Osteoblast (primary cell): ENCODE measurements at regions not wholly inside any gene's neighbourhood (a gene's known extent, or its start where the extent isn't known, plus 50 kb on each side); places are given as distances from the start of the nearest gene placed in this dataset.
"Not testable (repeated sequence)": the region's sequence is repeated elsewhere in the genome, so short reads cannot be mapped to it uniquely, and the experiment has no call there.

ENCODE experiments used
- DNase-seq: peaks from one replicate; pipeline ENCODE4 v3.0.0; 2011; ENCODE audit warnings: low spot score, mixed read lengths; ENCODE audit not compliant: insufficient read length; ENCODE audit errors: missing footprints
- H2AFZ ChIP-seq: 2 replicates; pipeline ENCODE4 v1.6.0; 2011; ENCODE audit warnings: mild to moderate bottlenecking, low read length
- H3K27ac ChIP-seq: 2 replicates; pipeline ENCODE4 v1.5.1; 2011; ENCODE audit warnings: mild to moderate bottlenecking, low read depth, low read length, moderate library complexity
- H3K27me3 ChIP-seq: 2 replicates; pipeline ENCODE4 v1.6.0; 2012; ENCODE audit warnings: mild to moderate bottlenecking, control low read depth, inconsistent platforms, low read length, moderate library complexity; ENCODE audit not compliant: insufficient read depth
- H3K36me3 ChIP-seq: 2 replicates; pipeline ENCODE4 v1.5.1; 2011; ENCODE audit warnings: mild to moderate bottlenecking, low read length, control low read depth, moderate library complexity; ENCODE audit not compliant: insufficient read depth
- H3K4me1 ChIP-seq: 2 replicates; pipeline ENCODE4 v1.5.1; 2011; ENCODE audit warnings: mild to moderate bottlenecking, low read length, control low read depth, moderate library complexity; ENCODE audit not compliant: insufficient read depth
- H3K4me2 ChIP-seq: 2 replicates; pipeline ENCODE4 v1.6.0; 2011; ENCODE audit warnings: mild to moderate bottlenecking, low read length; ENCODE audit not compliant: insufficient read depth
- H3K4me3 ChIP-seq: fragments of 200-600 bp; sonication (generic); 3 replicates; pipeline ENCODE4 v1.5.1; 2012; ENCODE audit warnings: mild to moderate bottlenecking, low read length, inconsistent platforms; ENCODE audit not compliant: insufficient read depth
- H3K79me2 ChIP-seq: 2 replicates; pipeline ENCODE4 v1.6.0; 2012; ENCODE audit warnings: mild to moderate bottlenecking, low read length, control low read depth, inconsistent platforms; ENCODE audit not compliant: insufficient read depth
- H3K9me3 ChIP-seq: 2 replicates; pipeline ENCODE4 v1.5.1; 2011; ENCODE audit warnings: low read depth, low read length, control low read depth
- H4K20me1 ChIP-seq: 2 replicates; pipeline ENCODE4 v1.6.0; 2012; ENCODE audit warnings: mild to moderate bottlenecking, low read length, control low read depth; ENCODE audit not compliant: insufficient read depth
- TF ChIP-seq, protein P1 (sequence below): IDR thresholded peaks from 2 replicates; pipeline ENCODE4 v1.5.1; 2011; ENCODE audit warnings: mild to moderate bottlenecking, low read depth, low read length, moderate library complexity; ENCODE audit errors: extremely low read depth

DNA sequence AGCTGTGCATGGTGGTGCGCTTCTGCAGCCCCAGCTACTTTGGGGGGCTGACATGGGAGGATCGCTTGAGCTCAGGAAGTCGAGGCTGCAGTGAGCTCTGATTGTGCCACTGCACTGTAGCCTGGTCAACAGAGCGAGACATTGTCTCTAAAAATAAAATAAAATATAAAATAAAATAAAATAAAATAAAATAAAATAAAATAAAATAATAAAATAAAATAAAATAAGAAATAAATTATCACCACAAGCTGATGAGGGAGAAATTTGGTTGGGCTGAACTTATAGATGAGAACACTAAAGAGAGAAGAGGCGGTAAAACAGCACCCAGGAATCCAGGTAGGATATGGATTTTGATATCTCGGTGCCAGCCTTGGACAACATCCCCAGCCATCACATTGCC lies 933.7 kb downstream of the NLGN4X start:
- Histone ChIP-seq H3K27ac (no peak overlapping the region), H3K36me3 (no peaks in the 10 kb centered on the region), H3K4me1 (no peaks in the 10 kb centered on the region), H3K4me3 (no peak overlapping the region), H3K79me2 (no peaks in the 10 kb centered on the region), H3K4me2 (no peak overlapping the region), H3K27me3 (no peaks in the 10 kb centered on the region), H3K9me3 (no peaks in the 10 kb centered on the region), H4K20me1 (no peaks in the 10 kb centered on the region), H2AFZ (no peak overlapping the region)
- DNase-seq: no peak
- TF ChIP-seq, protein P1, sequence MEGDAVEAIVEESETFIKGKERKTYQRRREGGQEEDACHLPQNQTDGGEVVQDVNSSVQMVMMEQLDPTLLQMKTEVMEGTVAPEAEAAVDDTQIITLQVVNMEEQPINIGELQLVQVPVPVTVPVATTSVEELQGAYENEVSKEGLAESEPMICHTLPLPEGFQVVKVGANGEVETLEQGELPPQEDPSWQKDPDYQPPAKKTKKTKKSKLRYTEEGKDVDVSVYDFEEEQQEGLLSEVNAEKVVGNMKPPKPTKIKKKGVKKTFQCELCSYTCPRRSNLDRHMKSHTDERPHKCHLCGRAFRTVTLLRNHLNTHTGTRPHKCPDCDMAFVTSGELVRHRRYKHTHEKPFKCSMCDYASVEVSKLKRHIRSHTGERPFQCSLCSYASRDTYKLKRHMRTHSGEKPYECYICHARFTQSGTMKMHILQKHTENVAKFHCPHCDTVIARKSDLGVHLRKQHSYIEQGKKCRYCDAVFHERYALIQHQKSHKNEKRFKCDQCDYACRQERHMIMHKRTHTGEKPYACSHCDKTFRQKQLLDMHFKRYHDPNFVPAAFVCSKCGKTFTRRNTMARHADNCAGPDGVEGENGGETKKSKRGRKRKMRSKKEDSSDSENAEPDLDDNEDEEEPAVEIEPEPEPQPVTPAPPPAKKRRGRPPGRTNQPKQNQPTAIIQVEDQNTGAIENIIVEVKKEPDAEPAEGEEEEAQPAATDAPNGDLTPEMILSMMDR: no peak

DNA sequence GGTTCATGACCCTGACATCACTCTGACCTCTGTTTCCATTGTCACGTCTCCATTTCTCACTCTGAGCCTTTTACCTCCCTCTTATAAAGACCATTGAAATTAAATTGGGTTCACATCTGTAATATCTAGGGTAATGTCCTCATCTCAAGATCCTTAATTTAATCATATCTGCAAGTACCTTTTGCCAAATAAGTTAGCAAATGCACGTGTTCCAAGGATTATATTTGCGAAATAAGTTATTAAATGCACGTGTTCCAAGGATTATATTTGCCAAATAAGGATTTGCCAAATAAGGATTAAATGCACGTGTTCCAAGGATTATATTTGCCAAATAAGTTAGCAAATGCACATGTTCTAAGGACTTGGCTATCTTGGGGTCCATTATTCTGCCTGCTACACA lies 938.0 kb downstream of the NLGN4X start:
- Histone ChIP-seq H3K27me3 (no peaks in the 10 kb centered on the region), H3K36me3 (no peaks in the 10 kb centered on the region), H3K9me3 (peaks cover 2% of the 10 kb centered on the region), H3K4me2 (no peak overlapping the region), H3K79me2 (no peaks in the 10 kb centered on the region), H3K4me1 (no peaks in the 10 kb centered on the region), H4K20me1 (no peaks in the 10 kb centered on the region), H3K4me3 (no peak overlapping the region), H3K27ac (no peak overlapping the region), H2AFZ (no peak overlapping the region)
- DNase-seq: no peak
- TF ChIP-seq, protein P1: no peak

DNA sequence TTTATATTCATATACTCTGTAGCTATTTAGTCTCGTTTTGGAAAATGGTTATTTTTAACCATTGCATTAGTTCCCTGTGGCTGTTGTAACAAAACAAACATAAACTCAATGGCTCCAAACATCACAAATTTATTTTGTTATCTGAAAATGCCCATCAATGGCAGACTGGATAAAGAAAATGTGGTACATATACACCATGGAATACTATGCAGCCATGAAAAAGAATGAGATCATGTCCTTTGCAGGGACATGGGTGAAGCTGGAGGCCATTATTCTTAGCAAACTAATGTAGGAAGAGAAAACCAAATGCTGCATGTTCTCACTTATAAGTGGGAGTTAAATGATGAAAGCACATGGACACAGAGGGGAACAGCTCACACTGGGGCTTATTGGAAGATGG lies 938.7 kb downstream of the NLGN4X start:
- not testable (repeated sequence) for H3K79me2 ChIP-seq, H3K4me1 ChIP-seq, H3K27ac ChIP-seq, H3K27me3 ChIP-seq, H2AFZ ChIP-seq, H3K9me3 ChIP-seq, H4K20me1 ChIP-seq, DNase-seq, H3K36me3 ChIP-seq, H3K4me2 ChIP-seq, H3K4me3 ChIP-seq

DNA sequence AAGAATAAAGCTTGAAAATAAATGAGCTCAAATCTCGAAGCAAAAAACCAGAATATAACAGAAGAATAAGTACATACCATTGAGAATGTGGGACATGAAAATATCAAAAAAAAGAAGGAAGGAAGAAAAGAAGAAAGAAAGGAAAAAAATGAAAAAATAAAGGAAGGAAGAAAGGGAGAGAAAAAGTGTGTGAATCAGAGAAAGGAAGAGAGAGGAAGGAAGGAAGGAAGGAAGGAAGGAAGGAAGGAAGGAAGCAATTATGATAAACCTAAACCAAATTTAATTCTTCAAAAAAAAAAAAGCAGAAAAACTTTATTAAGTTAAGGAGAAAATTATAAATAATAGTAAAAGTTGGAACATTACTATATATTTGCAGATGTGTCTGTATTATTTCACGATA lies 949.8 kb downstream of the NLGN4X start:
- DNase-seq: no peak
- H3K27me3 ChIP-seq: no peaks in the 10 kb centered on the region
- H3K4me2 ChIP-seq: no peak overlapping the region
- H3K4me3 ChIP-seq: no peak overlapping the region
- H3K27ac ChIP-seq: no peak overlapping the region
- H3K36me3 ChIP-seq: no peaks in the 10 kb centered on the region
- no peaks in the 10 kb centered on the region for H3K79me2 ChIP-seq
- TF ChIP-seq, protein P1: no peak
- no peaks in the 10 kb centered on the region for H4K20me1 ChIP-seq
- no peaks in the 10 kb centered on the region for H3K9me3 ChIP-seq
- H2AFZ ChIP-seq: no peak overlapping the region
- H3K4me1 ChIP-seq: no peaks in the 10 kb centered on the region
